ENCODE measurements at regions not wholly inside any gene's neighbourhood (a gene's known extent, or its start where the extent isn't known, plus 50 kb on each side); places are given as distances from the start of the nearest gene placed in this dataset.

DNA sequence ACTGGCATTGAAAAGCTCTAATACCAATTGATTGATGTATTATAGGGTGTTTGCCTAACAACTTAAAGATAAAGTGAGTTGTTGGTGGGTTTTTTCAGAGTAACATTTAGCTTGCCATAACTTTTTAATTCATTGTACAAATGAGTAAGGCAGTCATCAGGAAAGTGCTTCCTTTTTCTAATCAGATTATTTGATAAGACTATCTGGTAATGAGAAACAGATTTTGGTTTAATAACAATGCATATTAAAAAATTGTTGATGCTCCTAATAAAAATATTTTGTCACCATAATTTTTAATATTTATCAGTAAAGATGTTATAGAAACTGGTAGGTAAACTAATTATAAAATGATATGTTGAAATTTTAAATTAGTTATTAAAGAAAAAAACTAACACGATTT lies 51.3 kb downstream of the BLTP1 start:
- no peak for DNase-seq

DNA sequence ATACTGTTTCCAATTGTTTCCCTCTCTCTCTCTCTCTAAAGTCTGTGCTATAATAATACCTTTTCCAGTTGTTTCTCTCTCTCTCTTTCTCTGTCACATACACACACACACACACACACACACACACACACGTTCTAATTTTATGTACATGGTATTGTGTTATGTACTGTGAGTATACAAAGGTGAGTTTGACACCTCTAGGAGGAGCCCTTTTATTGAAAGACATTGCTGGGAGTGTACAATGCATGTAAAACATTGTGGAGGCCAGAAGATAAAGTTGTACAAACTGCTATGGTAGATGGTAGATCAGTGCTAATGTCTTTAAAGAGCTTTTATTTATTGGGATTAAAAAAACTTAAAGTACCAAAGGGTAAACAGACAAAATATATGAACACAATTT lies 53.6 kb downstream of the BLTP1 start:
- DNase-seq = no peak

GRCh38 chr4:122212880-122213279 lies 60.7 kb downstream of the BLTP1 start:
- DNase-seq = no peak

DNA sequence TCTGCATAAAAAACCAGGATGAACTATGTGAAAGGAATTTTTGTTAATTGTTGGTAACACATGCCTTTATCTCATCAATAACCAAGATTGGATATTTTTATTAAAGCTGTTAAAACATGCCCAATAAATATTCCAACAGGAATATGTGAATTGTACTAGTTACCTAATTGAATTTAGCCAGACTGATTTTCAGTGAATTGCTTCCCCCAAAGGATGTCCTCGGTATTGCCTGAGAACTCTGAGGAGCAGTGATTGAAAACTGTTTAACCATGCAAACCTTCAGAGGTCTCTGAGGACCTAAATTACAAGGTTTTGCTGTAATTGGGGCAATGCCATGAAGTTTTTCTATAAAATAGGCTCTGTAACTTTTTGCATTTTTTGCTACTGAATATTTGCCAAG lies 66.6 kb downstream of the BLTP1 start:
- DNase-seq = no peak

DNA sequence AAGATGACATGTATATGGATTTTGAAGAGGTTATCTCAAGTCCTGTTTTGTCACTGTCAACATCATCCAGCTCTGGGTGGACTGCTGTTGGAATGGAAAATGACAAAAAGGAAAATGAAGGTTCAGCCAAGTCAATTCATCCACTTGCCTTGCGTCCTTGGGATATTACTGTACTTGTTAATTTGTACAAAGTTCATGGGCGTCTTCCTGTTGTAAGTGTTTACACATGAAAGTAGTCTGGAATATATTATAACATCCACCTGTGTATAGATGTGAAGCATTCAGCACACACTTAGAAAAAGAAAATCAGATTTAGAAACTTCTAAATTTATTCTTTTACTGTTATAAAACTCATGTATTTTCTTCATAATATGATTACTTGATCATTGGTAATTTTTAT lies 67.2 kb downstream of the BLTP1 start:
- DNase-seq = no peak

- no peak for DNase-seq
Measured at GRCh38 chr4:122221322-122221721, 69.2 kb downstream of the BLTP1 start.

GRCh38 chr4:122224348-122224747 lies 72.2 kb downstream of the BLTP1 start:
- no peak for DNase-seq

DNA sequence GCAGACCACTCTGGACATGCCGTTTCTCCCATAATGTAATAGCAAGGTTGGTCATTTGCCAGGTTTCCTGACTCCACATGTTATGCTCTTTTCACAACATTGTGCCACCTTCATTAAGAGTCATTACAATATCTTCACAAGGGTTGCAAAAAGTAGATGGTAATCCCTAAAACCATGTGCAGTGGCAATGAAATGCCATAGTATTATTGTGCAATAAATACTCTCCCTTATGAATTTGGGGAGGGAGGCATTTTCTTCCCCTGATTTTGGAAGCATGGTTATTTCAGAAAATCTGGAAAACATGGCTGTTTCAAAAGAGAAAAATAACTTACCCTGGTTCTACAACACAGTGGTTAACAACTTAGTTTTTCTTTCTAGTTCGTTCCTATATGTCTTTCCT lies 75.1 kb downstream of the BLTP1 start:
- no peak for DNase-seq

- no peak for DNase-seq
Measured at GRCh38 chr4:122229857-122230256, 77.7 kb downstream of the BLTP1 start.

DNA sequence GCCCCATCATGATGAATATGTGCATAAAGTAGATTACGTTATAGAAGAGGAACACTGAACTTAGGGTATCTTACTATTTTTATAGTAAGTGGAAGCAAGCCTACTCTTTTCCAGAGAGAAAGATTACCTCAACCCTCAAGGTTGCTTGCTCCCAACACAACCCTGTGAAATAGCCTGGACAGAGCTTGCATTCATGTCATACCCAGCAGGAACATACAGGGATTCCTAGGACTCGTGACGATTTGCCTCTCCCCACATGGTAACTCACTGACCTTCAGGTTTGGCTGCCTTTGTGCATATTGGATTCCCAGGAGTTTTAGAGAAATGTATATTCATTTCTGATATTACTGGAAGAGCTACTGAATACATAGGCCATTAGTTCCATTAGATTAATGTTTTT lies 80.5 kb downstream of the BLTP1 start:
- DNase-seq = no peak

DNA sequence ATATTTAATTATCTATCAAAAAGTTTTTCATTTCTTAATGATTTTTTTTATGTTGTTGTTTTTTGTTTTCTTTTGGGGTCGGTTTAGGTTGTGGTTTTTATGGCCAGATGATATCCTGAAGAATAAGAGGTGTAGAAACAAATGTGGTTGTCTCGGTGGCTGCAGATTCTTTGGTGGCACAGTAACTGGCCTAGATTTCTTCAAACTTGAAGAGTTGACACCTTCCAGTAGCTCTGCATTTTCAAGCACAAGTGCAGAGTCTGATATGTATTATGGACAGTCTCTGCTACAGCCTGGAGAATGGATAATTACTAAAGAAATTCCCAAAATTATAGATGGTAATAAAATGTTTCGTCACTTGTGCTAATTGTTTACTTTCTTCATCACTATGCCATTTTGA lies 82.6 kb downstream of the BLTP1 start:
- no peak for DNase-seq

DNA sequence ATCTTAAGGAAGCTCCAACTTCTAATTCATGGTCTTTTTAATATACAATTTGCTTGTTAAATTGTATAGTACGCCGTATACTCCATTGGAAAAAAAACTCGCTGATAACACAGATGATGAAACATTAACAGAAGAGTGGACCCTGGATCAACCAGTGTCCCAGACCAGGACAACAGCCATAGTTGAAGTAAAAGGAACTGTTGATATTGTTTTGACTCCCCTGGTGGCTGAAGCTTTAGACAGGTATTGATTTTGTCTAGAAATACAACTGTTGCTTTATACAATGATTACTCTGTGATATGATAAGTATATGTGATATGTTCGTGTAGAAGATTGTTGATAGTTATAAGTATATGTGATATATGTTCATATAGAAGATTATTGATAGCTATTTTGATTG lies 91.7 kb downstream of the BLTP1 start:
- DNase-seq = no peak

GRCh38 chr4:122244764-122245163 lies 92.6 kb downstream of the BLTP1 start:
- DNase-seq = no peak

DNA sequence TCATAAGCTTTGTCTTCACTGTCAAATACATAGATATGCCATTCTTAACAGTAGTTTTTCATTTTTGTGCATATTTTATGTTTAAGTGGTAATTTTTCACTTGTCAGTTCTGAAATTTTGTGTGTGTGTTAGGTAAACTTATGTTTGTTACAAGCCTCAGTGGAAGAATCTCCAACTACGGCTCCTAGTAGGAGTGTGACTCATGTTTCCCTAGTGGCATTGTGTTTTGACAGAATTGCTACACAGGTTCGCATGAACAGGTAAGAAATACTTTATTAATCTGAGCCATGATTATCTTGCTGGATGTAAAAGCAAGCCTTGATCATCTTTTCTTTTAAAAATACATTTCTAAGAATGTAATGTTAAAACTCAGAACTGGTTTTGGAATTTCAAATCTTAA lies 94.4 kb downstream of the BLTP1 start:
- DNase-seq = no peak

DNA sequence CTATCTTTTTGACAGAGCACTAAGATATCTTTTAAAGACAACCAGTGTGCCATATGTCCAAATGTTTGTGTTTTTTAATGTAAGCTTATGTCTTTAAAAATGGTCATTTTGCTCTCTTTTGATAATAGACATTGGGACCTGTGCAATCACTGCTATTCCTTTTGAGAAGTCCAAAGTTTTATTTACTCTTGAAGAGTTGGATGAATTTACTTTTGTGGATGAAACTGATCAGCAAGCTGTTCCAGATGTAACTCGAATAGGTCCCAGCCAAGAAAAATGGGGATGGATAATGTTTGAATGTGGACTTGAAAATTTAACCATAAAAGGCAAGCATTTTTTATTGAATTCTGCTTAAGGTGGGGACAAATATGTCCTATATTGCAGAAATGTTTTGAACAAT lies 97.2 kb downstream of the BLTP1 start:
- no peak for DNase-seq

- no peak for DNase-seq
Measured at GRCh38 chr4:122252584-122252983, 100.5 kb downstream of the BLTP1 start.

- no peak for DNase-seq
Measured at GRCh38 chr4:122259849-122260248, 107.7 kb downstream of the BLTP1 start.

GRCh38 chr4:122276359-122276758 lies 102.5 kb upstream of the ADAD1 start:
- no peak for DNase-seq

GRCh38 chr4:122278976-122279375 lies 99.8 kb upstream of the ADAD1 start:
- DNase-seq = no peak

DNA sequence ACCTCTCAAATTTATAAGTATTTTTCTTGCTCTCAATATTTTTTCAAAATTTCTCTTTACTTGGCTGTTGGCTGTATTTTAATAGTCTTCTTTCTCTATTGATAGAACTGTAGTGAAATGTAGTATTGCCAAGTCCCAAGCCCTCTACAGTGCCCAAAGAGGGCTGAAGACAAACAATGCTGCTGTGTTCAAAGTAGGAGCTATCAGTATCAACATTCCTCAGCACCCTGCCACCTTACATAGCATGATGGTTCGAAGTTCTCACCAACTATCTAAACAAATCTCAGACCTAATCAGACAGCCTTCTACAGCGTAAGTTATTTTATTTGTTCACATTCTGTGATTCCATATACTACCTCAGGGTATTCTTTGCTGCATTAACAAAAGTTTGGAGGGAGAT lies 99.1 kb upstream of the ADAD1 start:
- no peak for DNase-seq

DNA sequence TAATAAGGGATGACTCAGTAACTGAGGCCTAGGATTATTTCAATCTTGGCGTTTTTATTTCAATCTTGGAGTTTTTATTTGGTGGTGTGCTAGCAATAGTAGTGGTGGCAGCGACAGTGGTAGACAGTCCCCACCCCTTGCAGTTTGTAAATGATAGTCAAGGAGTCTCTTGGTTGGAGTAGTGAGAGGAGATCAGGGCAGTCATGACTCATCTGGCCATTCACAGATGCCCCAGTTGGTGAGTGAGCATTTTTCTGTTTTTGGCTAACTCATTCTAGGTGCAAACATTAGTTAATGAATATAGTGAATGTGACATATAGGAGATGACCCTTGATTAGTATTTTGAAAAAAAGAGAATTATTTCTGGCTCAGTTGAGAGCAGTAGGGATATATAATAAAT lies 93.5 kb upstream of the ADAD1 start:
- no peak for DNase-seq

GRCh38 chr4:122293374-122294365 lies 85.1 kb upstream of the ADAD1 start:
- DNase-seq = no peak

DNA sequence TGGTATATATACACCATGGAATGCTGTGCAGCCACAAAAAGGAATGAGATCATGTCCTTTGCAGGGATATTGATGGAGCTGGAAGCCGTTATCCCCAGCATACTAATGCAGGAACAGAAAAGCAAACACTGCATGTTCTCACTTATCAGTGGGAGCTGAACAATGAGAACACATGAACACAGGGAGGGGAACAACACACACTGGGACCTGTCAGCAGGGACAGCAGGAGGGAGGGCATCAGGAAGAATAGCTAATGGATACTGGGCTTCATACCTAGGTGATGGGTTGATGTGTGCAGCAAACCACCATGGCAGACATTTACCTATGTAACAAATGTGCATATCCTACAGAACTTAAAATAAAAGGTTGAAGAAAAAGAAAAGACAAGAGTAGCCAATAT lies 81.1 kb upstream of the ADAD1 start:
- no peak for DNase-seq

- no peak for DNase-seq
Measured at GRCh38 chr4:122300776-122301175, 78.0 kb upstream of the ADAD1 start.

GRCh38 chr4:122305853-122306252 lies 73.0 kb upstream of the ADAD1 start:
- no peak for DNase-seq
